GM12891 (cell line): ENCODE measurements at regions not wholly inside any gene's neighbourhood (a gene's known extent, or its start where the extent isn't known, plus 50 kb on each side); places are given as distances from the start of the nearest gene placed in this dataset.
"Not testable (repeated sequence)": the region's sequence is repeated elsewhere in the genome, so short reads cannot be mapped to it uniquely, and the experiment has no call there.

Experiments used
- DNase-seq: peaks from one replicate; pipeline ENCODE4 v3.0.0; 2011; ENCODE audit warnings: low spot score; ENCODE audit not compliant: insufficient read length
- FAIRE-seq: peaks from 2 replicates; lab custom pipeline; 2011; peaks lifted over from hg19 to GRCh38; lab: Jason Lieb, UNC
- PAX5 ChIP-seq: IDR thresholded peaks from 2 replicates; pipeline ENCODE4 v1.6.1; 2011; ENCODE audit warnings: low read length, moderate library complexity, mild to moderate bottlenecking; ENCODE audit not compliant: insufficient read depth, severe bottlenecking
- POLR2A ChIP-seq: IDR thresholded peaks from 2 replicates; pipeline ENCODE4 v1.6.1; 2011; ENCODE audit warnings: low read depth, low read length, control low read depth
- POLR2AphosphoS5 ChIP-seq: IDR thresholded peaks from 2 replicates; pipeline ENCODE4 v1.6.1; 2011; ENCODE audit warnings: low read depth, low read length, control low read depth
- POU2F2 ChIP-seq: IDR thresholded peaks from 2 replicates; pipeline ENCODE4 v1.6.1; 2011; ENCODE audit warnings: low read depth, mild to moderate bottlenecking, control low read depth, low read length, moderate library complexity
- SPI1 ChIP-seq: IDR thresholded peaks from 2 replicates; pipeline ENCODE4 v1.6.1; 2011; ENCODE audit warnings: low read depth, low read length, control low read depth
- TAF1 ChIP-seq: IDR thresholded peaks from 2 replicates; pipeline ENCODE4 v1.6.1; 2011; ENCODE audit warnings: low read depth, low read length, control low read depth

DNA sequence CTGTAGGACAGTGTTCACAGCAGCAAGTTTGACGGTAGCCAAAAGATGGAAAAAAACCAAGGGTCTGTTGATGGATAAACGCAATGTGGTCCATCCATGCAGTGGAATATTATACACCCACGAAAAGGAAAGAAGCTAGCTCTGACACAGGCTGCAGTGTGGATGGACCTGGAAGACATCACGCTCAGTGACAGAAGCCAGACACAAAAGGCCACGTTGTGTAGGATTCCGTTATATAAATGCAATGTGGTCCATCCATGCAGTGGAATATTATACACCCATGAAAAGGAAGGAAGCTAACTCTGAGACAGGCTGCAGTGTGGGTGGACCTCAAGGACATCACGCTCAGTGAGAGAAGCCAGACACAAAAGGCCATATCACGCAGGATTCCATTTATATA lies 105.5 kb upstream of the SHOX start:
- FAIRE-seq (no peak), DNase-seq (no peak)

DNA sequence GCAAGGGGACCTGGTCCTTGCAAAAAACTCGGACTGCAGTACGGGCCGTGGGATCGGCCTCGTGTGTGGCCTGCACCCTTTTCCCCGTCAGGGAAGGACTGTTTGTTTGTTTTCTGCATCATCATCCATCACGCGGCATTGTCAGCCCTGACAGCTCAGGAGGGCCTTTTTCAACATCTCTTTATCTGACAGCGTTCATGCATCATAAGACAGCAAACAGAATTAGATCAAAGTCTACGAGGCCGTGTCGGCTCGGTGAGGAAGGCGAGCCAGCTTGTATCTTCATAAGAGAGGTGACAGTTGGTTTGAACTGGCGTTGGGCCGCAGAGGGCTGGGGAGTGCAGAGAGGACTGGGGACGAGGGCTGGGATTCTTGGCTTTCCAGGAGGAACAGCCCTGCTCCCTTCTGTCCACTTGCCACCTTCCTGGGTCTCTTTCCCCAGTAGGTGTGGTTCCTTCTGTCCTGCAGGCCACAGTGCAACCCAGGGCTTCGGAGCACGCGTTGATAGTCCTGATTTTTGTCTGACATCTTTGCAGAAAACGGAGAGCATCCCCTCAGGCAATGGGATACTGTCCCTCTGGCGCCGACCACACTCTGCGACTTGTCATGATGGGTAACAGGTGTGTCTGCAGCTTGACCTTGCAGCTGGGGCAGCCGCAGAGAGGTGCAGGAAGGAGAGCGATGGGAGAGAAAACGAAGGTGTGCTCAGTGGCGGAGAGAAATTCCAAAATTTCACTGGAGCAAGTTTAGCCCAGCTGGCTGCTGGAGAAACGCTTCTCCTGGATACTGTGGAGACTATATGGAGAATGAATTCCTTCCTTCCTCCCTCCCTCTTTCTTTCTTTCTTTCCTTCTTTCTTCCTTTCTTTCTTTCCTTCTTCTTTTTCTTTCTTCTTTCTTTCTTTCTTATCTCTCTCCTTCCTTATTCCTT lies 104.0 kb upstream of the SHOX start:
- no peak for TF ChIP-seq POLR2A
- no peak for TF ChIP-seq PAX5
- no peak for TF ChIP-seq POU2F2
- no peak for TF ChIP-seq TAF1
- FAIRE-seq (no peak), DNase-seq (no peak)

More for the DNA sequence above, 105.5 kb upstream of the SHOX start:
- no peak for TF ChIP-seq SPI1
- no peak for TF ChIP-seq POLR2A
- no peak for TF ChIP-seq POU2F2
- TF ChIP-seq TAF1, result no peak
- TF ChIP-seq POLR2AphosphoS5, result no peak
- no peak for TF ChIP-seq PAX5

GRCh38 chrX:530726-531610 lies 99.6 kb upstream of the SHOX start:
- FAIRE-seq (no peak), DNase-seq (no peak)
- TF ChIP-seq SPI1 (no peak), TAF1 (no peak), POLR2AphosphoS5 (no peak), POLR2A (no peak), POU2F2 (no peak), PAX5 (no peak)

DNA sequence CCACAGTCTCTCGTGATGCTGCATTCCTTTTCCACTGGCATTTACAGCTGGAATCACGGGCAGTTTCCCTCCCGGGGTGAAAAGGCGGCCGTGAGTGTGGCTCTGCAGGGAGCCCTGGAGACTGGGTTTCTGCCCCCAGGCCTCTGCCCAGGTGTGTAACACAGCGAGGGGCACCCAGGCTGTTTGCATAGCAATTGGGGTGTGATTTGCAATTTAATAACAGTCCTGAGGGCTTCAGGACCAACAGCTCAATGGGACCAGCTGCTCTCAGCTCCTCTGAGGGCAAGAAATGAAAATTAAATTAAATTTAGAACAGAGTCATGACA lies 99.0 kb upstream of the SHOX start:
- FAIRE-seq, result no peak
- DNase-seq, result no peak
- TF ChIP-seq PAX5, result no peak
- TF ChIP-seq POLR2AphosphoS5, result no peak
- TF ChIP-seq POLR2A, result no peak
- TF ChIP-seq SPI1, result no peak
- TF ChIP-seq TAF1, result no peak
- no peak for TF ChIP-seq POU2F2

- TF ChIP-seq POU2F2 (no peak), TAF1 (no peak)
- FAIRE-seq (no peak), DNase-seq (no peak)
These were observed 95.8 kb upstream of the SHOX start for GRCh38 chrX:534804-535203.

- no peak for FAIRE-seq
- DNase-seq, result no peak
- TF ChIP-seq POU2F2, result no peak
- no peak for TF ChIP-seq POLR2A
- TF ChIP-seq PAX5, result no peak
- no peak for TF ChIP-seq TAF1
- TF ChIP-seq SPI1, result no peak
- TF ChIP-seq POLR2AphosphoS5, result no peak
These were observed 94.0 kb upstream of the SHOX start for GRCh38 chrX:536616-537015.

DNA sequence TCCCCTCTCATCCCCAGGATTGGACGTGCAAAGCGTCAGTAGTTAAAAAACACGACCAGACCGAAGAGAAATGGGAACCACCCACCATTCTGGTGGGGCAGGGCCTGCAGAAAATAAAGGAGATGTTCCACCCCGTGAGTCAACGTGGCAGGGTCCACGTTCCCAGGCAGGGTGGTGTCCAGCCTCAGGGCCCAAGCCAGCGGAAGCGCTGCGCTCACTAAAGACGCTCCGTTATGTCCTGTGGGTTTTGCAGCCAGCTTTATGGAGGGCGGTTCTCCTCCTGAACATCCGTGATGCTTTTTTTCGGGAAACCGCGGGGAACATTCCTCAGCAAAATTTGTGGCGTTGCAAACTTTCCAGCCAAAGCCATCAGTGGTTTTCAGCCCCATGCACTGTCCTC lies 93.4 kb upstream of the SHOX start:
- no peak for FAIRE-seq
- TF ChIP-seq POU2F2 (no peak), PAX5 (no peak), POLR2A (no peak), SPI1 (no peak), TAF1 (no peak), POLR2AphosphoS5 (no peak)
- no peak for DNase-seq

DNA sequence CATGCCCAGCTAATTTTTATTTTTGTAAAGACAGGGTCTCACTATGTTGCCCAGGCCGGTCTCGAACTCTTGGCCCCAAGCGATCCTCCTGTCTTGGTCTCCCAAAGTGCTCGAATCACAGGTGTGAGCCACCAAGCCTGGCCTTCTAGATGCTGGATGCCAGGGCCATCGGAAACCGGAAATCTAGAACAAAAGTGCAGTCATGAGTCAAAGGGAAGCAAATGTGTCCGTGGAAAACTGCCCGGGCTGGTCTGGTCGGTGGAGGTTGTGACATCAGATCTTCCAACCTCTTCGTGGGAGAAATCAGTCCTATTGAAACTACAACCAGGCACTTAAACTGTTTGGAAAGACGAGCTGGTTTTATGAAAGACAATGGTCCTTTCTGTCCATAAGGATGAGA lies 92.3 kb upstream of the SHOX start:
- FAIRE-seq (no peak), DNase-seq (no peak)
- no peak for TF ChIP-seq PAX5
- TF ChIP-seq SPI1, result no peak
- no peak for TF ChIP-seq POLR2AphosphoS5
- TF ChIP-seq TAF1, result no peak
- TF ChIP-seq POU2F2, result no peak
- TF ChIP-seq POLR2A, result no peak

GRCh38 chrX:541006-541405 lies 89.6 kb upstream of the SHOX start:
- not testable (repeated sequence) for DNase-seq, FAIRE-seq

DNA sequence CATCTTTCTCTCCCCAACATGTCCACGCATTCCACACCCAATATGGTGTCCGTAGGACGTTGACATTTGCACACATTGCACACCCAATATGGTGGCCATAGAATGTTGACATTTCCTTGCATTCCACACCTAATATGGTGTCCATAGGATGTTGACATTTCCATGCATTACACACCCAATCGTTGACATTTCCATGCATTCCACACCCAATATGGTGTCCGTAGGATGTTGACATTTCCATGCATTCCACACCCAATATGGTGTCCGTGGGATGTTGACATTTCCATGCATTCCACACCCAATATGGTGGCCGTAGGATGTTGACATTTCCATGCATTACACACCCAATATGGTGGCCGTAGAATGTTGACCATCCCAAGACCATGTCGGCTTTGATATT lies 88.4 kb upstream of the SHOX start:
- no peak for FAIRE-seq
- TF ChIP-seq TAF1, result no peak
- no peak for TF ChIP-seq POLR2AphosphoS5
- no peak for TF ChIP-seq POLR2A
- no peak for TF ChIP-seq POU2F2
- TF ChIP-seq SPI1, result no peak
- no peak for TF ChIP-seq PAX5
- DNase-seq, result no peak
